NCI-H146 (cell line): ENCODE measurements at regions not wholly inside any gene's neighbourhood (a gene's known extent, or its start where the extent isn't known, plus 50 kb on each side); places are given as distances from the start of the nearest gene placed in this dataset.

Experiments used
- DNase-seq: peaks from one replicate; lab custom pipeline; 2025; lab: John Stamatoyannopoulos, UW

- DNase-seq = no peak
These were observed 141.5 kb downstream of the RRAGC start for GRCh38 chr1:38718031-38718430.

GRCh38 chr1:38716229-38716628 is 143.3 kb downstream of the RRAGC start:
- DNase-seq = no peak

GRCh38 chr1:38715415-38715814 is 144.2 kb downstream of the RRAGC start:
- DNase-seq = no peak

- no peak for DNase-seq
These were observed 147.5 kb downstream of the RRAGC start for GRCh38 chr1:38712046-38712445.

- DNase-seq = no peak
These were observed 150.8 kb downstream of the RRAGC start for GRCh38 chr1:38708701-38709258.

- DNase-seq = no peak
These were observed 158.5 kb downstream of the RRAGC start for GRCh38 chr1:38701088-38701487.

- DNase-seq = no peak
These were observed 159.5 kb downstream of the RRAGC start for GRCh38 chr1:38700077-38700470.

GRCh38 chr1:38699330-38700076 is 160.1 kb downstream of the RRAGC start:
- no peak for DNase-seq

- no peak for DNase-seq
These were observed 162.2 kb downstream of the RRAGC start for GRCh38 chr1:38697387-38697786.

- DNase-seq = no peak
These were observed 163.2 kb downstream of the RRAGC start for GRCh38 chr1:38696371-38696770.

- no peak for DNase-seq
These were observed 165.8 kb downstream of the RRAGC start for GRCh38 chr1:38693759-38694158.

- no peak for DNase-seq
These were observed 166.5 kb downstream of the RRAGC start for GRCh38 chr1:38693031-38693430.

GRCh38 chr1:38690790-38691449 is 168.7 kb downstream of the RRAGC start:
- no peak for DNase-seq

- DNase-seq = no peak
These were observed 172.7 kb downstream of the RRAGC start for GRCh38 chr1:38686927-38687255.

- no peak for DNase-seq
These were observed 173.2 kb downstream of the RRAGC start for GRCh38 chr1:38686167-38686926.

- DNase-seq = no peak
These were observed 174.2 kb downstream of the RRAGC start for GRCh38 chr1:38685388-38685787.

- no peak for DNase-seq
These were observed 178.6 kb downstream of the RRAGC start for GRCh38 chr1:38680801-38681510.

GRCh38 chr1:38677756-38678155 is 181.8 kb downstream of the RRAGC start:
- DNase-seq = no peak

- DNase-seq = no peak
These were observed 182.3 kb downstream of the RRAGC start for GRCh38 chr1:38677311-38677710.

GRCh38 chr1:38672692-38673091 is 186.9 kb downstream of the RRAGC start:
- no peak for DNase-seq

- DNase-seq = no peak
These were observed 188.4 kb downstream of the RRAGC start for GRCh38 chr1:38671221-38671620.

GRCh38 chr1:38670544-38671122 is 188.9 kb downstream of the RRAGC start:
- no peak for DNase-seq
